H1 (cell line): ENCODE measurements at regions not wholly inside any gene's neighbourhood (a gene's known extent, or its start where the extent isn't known, plus 50 kb on each side); places are given as distances from the start of the nearest gene placed in this dataset.

Experiments used
- CTCF ChIA-PET: fragments of 300-600 bp; sonication (Branson Sonifier 250); formaldehyde crosslinking; loops from one replicate; lab custom pipeline; 2021; ENCODE audit not compliant: partially characterized antibody; lab: Charles Lee
- POLR2A ChIA-PET: fragments of 300-600 bp; sonication (Branson Sonifier 250); formaldehyde crosslinking; loops from one replicate; lab custom pipeline; 2021; ENCODE audit warnings: inconsistent platforms; ENCODE audit not compliant: partially characterized antibody; lab: Charles Lee
- DNase-seq, 2 experiments: peaks; one replicate each; pipeline versions ENCODE4 v3.0.0 to v3.0.0-alpha.2; 2010 to 2022; ENCODE audit warnings: low spot score in 2 of 2, low read depth in 1 of 2, mixed read lengths in 1 of 2
- FAIRE-seq: peaks from 2 replicates; lab custom pipeline; 2011; peaks lifted over from hg19 to GRCh38; lab: Jason Lieb, UNC
- H2AFZ ChIP-seq: 2 replicates; pipeline ENCODE4 v1.8.1; 2012; ENCODE audit warnings: low read length, inconsistent platforms
- H2AK5ac ChIP-seq: 2 replicates; pipeline ENCODE4 v1.6.1; 2013; ENCODE audit warnings: low read depth, low read length
- H2BK120ac ChIP-seq: replicated peaks from 2 replicates; pipeline ENCODE3; 2013; ENCODE audit warnings: low read depth, low read length, inconsistent platforms
- H2BK12ac ChIP-seq: 2 replicates; pipeline ENCODE4 v1.6.1; 2013; ENCODE audit warnings: low read depth, low read length
- H2BK15ac ChIP-seq: 2 replicates; pipeline ENCODE4 v1.6.1; 2013; ENCODE audit warnings: low read length
- H2BK20ac ChIP-seq: 2 replicates; pipeline ENCODE4 v1.6.1; 2013; ENCODE audit warnings: low read length
- H2BK5ac ChIP-seq: 2 replicates; pipeline ENCODE4 v1.6.1; 2013; ENCODE audit warnings: low read depth, low read length
- H3K14ac ChIP-seq: 2 replicates; pipeline ENCODE4 v1.6.1; 2013; ENCODE audit warnings: inconsistent platforms; ENCODE audit not compliant: insufficient read length
- H3K18ac ChIP-seq: 2 replicates; pipeline ENCODE4 v1.6.1; 2013; ENCODE audit warnings: low read length; ENCODE audit errors: extremely low read depth
- H3K23ac ChIP-seq: 2 replicates; pipeline ENCODE4 v1.6.1; 2013; ENCODE audit warnings: inconsistent platforms; ENCODE audit not compliant: insufficient read length
- H3K23me2 ChIP-seq: 2 replicates; pipeline ENCODE4 v1.6.1; 2013; ENCODE audit warnings: low read depth, low read length
- H3K27ac ChIP-seq: 2 replicates; pipeline ENCODE4 v1.6.1; 2011; ENCODE audit warnings: low read depth, low read length, inconsistent platforms
- H3K27me3 ChIP-seq, 4 experiments: replicated peaks in 1 of 4; 1 replicate in 1 of 4; 2 replicates in 3 of 4; pipeline versions ENCODE4 v1.6.1 to v1.8.1; 2011 to 2013; ENCODE audit warnings: low read length in 3 of 4, mild to moderate bottlenecking in 3 of 4, inconsistent platforms in 2 of 4, mixed read lengths in 2 of 4, moderate library complexity in 1 of 4; ENCODE audit not compliant: control insufficient read depth in 3 of 4, insufficient read depth in 3 of 4; ENCODE audit errors: extremely low read depth in 1 of 4
- H3K36me3 ChIP-seq, 4 experiments: 2 replicates each; pipeline versions ENCODE4 v1.6.1 to v1.8.1; 2011 to 2013; ENCODE audit warnings: mild to moderate bottlenecking in 4 of 4, low read length in 3 of 4, moderate library complexity in 2 of 4, control low read depth in 1 of 4, inconsistent platforms in 1 of 4; ENCODE audit not compliant: insufficient read depth in 4 of 4, control insufficient read depth in 2 of 4
- H3K4ac ChIP-seq: replicated peaks from 2 replicates; pipeline ENCODE3; 2013; ENCODE audit warnings: low read length, low read depth, mixed read lengths, inconsistent platforms; ENCODE audit not compliant: insufficient read length
- H3K4me1 ChIP-seq, 4 experiments: replicated peaks in 1 of 4; 1 replicate in 1 of 4; 2 replicates in 3 of 4; pipeline versions ENCODE4 v1.6.1 to v1.8.1; 2011 to 2013; ENCODE audit warnings: low read length in 3 of 4, inconsistent platforms in 2 of 4, mixed read lengths in 1 of 4; ENCODE audit not compliant: insufficient read depth in 4 of 4, control insufficient read depth in 3 of 4
- H3K4me2 ChIP-seq, 2 experiments: 2 replicates each; pipeline versions ENCODE4 v1.6.1 to v1.8.1; 2011 to 2013; ENCODE audit warnings: low read depth in 2 of 2, low read length in 2 of 2, control low read depth in 1 of 2, inconsistent platforms in 1 of 2, mild to moderate bottlenecking in 1 of 2; ENCODE audit not compliant: insufficient read depth in 1 of 2
- H3K4me3 ChIP-seq, 4 experiments: fragments of 200-600, 300-600 bp in 1 of 4; sonication (generic), shearing (Covaris generic), sonication (Bioruptor Twin) in 1 of 4; 2 replicates each; pipeline versions ENCODE4 v1.5.1 to v1.8.1; 2011 to 2016; ENCODE audit warnings: low read length in 4 of 4, low read depth in 3 of 4, control low read depth in 2 of 4, inconsistent platforms in 2 of 4, mild to moderate bottlenecking in 2 of 4, mixed read lengths in 1 of 4, moderate library complexity in 1 of 4; ENCODE audit not compliant: insufficient read depth in 2 of 4; ENCODE audit errors: extremely low read depth in 1 of 4
- H3K56ac ChIP-seq: replicated peaks from 2 replicates; pipeline ENCODE3; 2013; ENCODE audit warnings: low read depth, mild to moderate bottlenecking, mixed read lengths, low read length, inconsistent platforms; ENCODE audit not compliant: insufficient read length
- H3K79me1 ChIP-seq: 2 replicates; pipeline ENCODE4 v1.6.1; 2013; ENCODE audit warnings: low read depth, low read length, control low read depth
- H3K79me2 ChIP-seq, 2 experiments: 2 replicates each; pipeline versions ENCODE4 v1.6.1 to v1.8.1; 2012 to 2013; ENCODE audit warnings: low read length in 2 of 2, mild to moderate bottlenecking in 2 of 2, inconsistent platforms in 1 of 2; ENCODE audit not compliant: insufficient read depth in 2 of 2, control insufficient read depth in 1 of 2
- H3K9ac ChIP-seq, 4 experiments: replicated peaks in 1 of 4; 1 replicate in 1 of 4; 2 replicates in 3 of 4; pipeline versions ENCODE4 v1.6.1 to v1.8.1; 2011 to 2013; ENCODE audit warnings: low read depth in 3 of 4, low read length in 3 of 4, control low read depth in 2 of 4, mild to moderate bottlenecking in 2 of 4, moderate library complexity in 2 of 4, inconsistent platforms in 1 of 4; ENCODE audit errors: extremely low read depth in 1 of 4
- H3K9me3 ChIP-seq, 2 experiments: 2 replicates each; pipeline versions ENCODE4 v1.6.1 to v1.8.1; 2012 to 2013; ENCODE audit warnings: mild to moderate bottlenecking in 2 of 2, moderate library complexity in 2 of 2, control low read depth in 1 of 2, inconsistent platforms in 1 of 2, low read depth in 1 of 2, low read length in 1 of 2, mixed read lengths in 1 of 2; ENCODE audit not compliant: insufficient read depth in 2 of 2
- H4K20me1 ChIP-seq, 2 experiments: replicated peaks in 1 of 2; 2 replicates each; pipeline versions ENCODE3 to v1.8.1; 2011 to 2013; ENCODE audit warnings: inconsistent platforms in 2 of 2, low read length in 2 of 2, mild to moderate bottlenecking in 1 of 2; ENCODE audit not compliant: insufficient read depth in 2 of 2, control insufficient read depth in 1 of 2
- H4K5ac ChIP-seq: 2 replicates; pipeline ENCODE4 v1.6.1; 2013; ENCODE audit warnings: low read length, low read depth, mixed read lengths, inconsistent platforms; ENCODE audit not compliant: insufficient read length
- H4K8ac ChIP-seq: 2 replicates; pipeline ENCODE4 v1.8.0; 2013; ENCODE audit warnings: mild to moderate bottlenecking, moderate library complexity, low read length, inconsistent platforms; ENCODE audit not compliant: insufficient read depth; ENCODE audit errors: extremely low read depth
- H4K91ac ChIP-seq: replicated peaks from 2 replicates; pipeline ENCODE3; 2013; ENCODE audit warnings: low read length, mixed read lengths, inconsistent platforms; ENCODE audit not compliant: insufficient read length
- BACH1 ChIP-seq: IDR thresholded peaks from 2 replicates; pipeline ENCODE4 v1.6.1; 2012; ENCODE audit warnings: low read length, improper control_type of control experiment
- BRCA1 ChIP-seq: IDR thresholded peaks from 2 replicates; pipeline ENCODE4 v1.6.1; 2012; ENCODE audit warnings: low read depth, low read length, improper control_type of control experiment
- CBX5 ChIP-seq: fragments of 300-800, 300-1000 bp; sonication (generic); IDR thresholded peaks from 2 replicates; pipeline ENCODE4 v1.7.1; 2016; ENCODE audit warnings: antibody characterized with exemption, low read length, low read depth
- GTF2F1 ChIP-seq: IDR thresholded peaks from 2 replicates; pipeline ENCODE4 v1.6.1; 2012; ENCODE audit warnings: low read depth, low read length, improper control_type of control experiment, borderline replicate concordance
- KDM4A ChIP-seq: IDR thresholded peaks from one replicate; pipeline ENCODE4 v1.7.1; 2012; ENCODE audit warnings: low read depth, mild to moderate bottlenecking, moderate library complexity, low read length, inconsistent platforms; ENCODE audit not compliant: severe bottlenecking
- KDM5A ChIP-seq: fragments of 200-600 bp; IDR thresholded peaks from 2 replicates; pipeline ENCODE4 v1.7.1; 2012; ENCODE audit warnings: mild to moderate bottlenecking, low read length, inconsistent platforms, mixed read lengths
- NANOG ChIP-seq: IDR thresholded peaks from 2 replicates; pipeline ENCODE4 v1.6.1; 2011; ENCODE audit warnings: low read length, low read depth, mild to moderate bottlenecking, inconsistent platforms; ENCODE audit not compliant: insufficient read depth, poor library complexity, severe bottlenecking
- PHF8 ChIP-seq: fragments of 200-600 bp; sonication (generic); conservative IDR thresholded peaks from 2 replicates; pipeline ENCODE4 v1.7.1; 2012; ENCODE audit warnings: low read depth, mild to moderate bottlenecking, inconsistent platforms, low read length, moderate library complexity
- RAD21 ChIP-seq, 2 experiments: IDR thresholded peaks in 1 of 2; conservative IDR thresholded peaks in 1 of 2; 2 replicates each; pipeline ENCODE4 v1.6.1; 2011; ENCODE audit warnings: low read depth in 2 of 2, low read length in 2 of 2, improper control_type of control experiment in 1 of 2, inconsistent platforms in 1 of 2, mild to moderate bottlenecking in 1 of 2, moderate library complexity in 1 of 2
- RFX5 ChIP-seq: IDR thresholded peaks from 2 replicates; pipeline ENCODE4 v1.6.1; 2011; ENCODE audit warnings: low read depth, low read length, improper control_type of control experiment, borderline replicate concordance
- SP1 ChIP-seq: IDR thresholded peaks from 2 replicates; pipeline ENCODE4 v1.6.1; 2011; ENCODE audit warnings: low read depth, low read length
- SP2 ChIP-seq: IDR thresholded peaks from 2 replicates; pipeline ENCODE4 v1.6.1; 2012; ENCODE audit warnings: mild to moderate bottlenecking, low read length, inconsistent platforms
- TAF1 ChIP-seq: IDR thresholded peaks from 2 replicates; pipeline ENCODE4 v1.6.1; 2011; ENCODE audit warnings: mild to moderate bottlenecking, low read depth, low read length
- WGBS, 2 experiments: shearing (Covaris generic) in 1 of 2; methylation state at CpG; one replicate each; pipeline versions ENCODE4 v1.1.6 to v1.1.7; 2013 to 2015; ENCODE audit warnings: low lambda C conversion rate in 2 of 2, mixed read lengths in 2 of 2, inconsistent platforms in 1 of 2, low coverage in 1 of 2, missing lambda C conversion rate in 1 of 2; ENCODE audit not compliant: insufficient replicate concordance in 2 of 2, insufficient coverage in 1 of 2, insufficient read length in 1 of 2; ENCODE audit errors: extremely low coverage in 1 of 2, missing lambda C conversion rate in 1 of 2; 5-methylcytosine and 5-hydroxymethylcytosine counted together
- TF ChIP-seq, protein P1 (sequence below): IDR thresholded peaks from 2 replicates; pipeline ENCODE4 v1.6.1; 2012; ENCODE audit warnings: inconsistent platforms

DNA sequence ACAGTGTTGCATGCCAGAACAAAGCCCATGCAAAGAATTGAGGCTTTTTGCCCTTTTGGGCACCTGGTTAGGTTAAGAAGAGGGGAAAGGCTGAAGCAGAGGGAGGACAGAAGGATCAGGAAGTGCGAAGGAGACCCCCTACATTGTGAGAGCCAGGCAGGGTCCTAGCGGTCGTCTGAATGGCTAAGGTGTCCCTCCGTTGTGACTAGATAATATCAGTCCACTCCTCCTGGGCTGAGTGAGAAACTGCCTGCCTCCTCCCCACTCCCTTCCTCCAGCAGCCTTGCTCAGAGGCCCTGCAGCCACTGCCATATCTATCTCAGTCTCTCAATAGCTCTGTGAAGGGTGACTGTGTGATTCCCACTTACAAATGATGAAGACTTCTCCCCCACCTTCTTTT, 75.1 kb downstream of the WSB1 start:
- DNase-seq = no peak
- Histone ChIP-seq H2BK20ac (no peak overlapping the region), H3K4ac (no peak overlapping the region), H3K4me3 (no peak overlapping the region), H3K14ac (no peak overlapping the region), H3K4me2 (no peak overlapping the region), H3K4me1 (no peaks in the 10 kb centered on the region; a peak in 2 of 7 replicates), H4K91ac (no peak overlapping the region), H2AK5ac (no peak overlapping the region), H3K79me2 (no peaks in the 10 kb centered on the region), H3K18ac (no peak overlapping the region), H3K23me2 (no peaks in the 10 kb centered on the region), H3K79me1 (no peaks in the 10 kb centered on the region), H3K56ac (no peak overlapping the region), H2BK12ac (no peak overlapping the region), H2BK5ac (no peak overlapping the region), H2BK120ac (no peak overlapping the region), H2AFZ (no peak overlapping the region), H3K27me3 (no peaks in the 10 kb centered on the region), H4K20me1 (no peaks in the 10 kb centered on the region), H3K23ac (no peak overlapping the region), H4K5ac (no peak overlapping the region), H2BK15ac (no peak overlapping the region), H3K36me3 (no peaks in the 10 kb centered on the region), H3K9me3 (peaks cover 6 to 14% of the 10 kb centered on the region in 2 experiments; a peak in 3 of 4 replicates), H3K9ac (no peak overlapping the region), H3K27ac (no peak overlapping the region), H4K8ac (no peak overlapping the region)
- ChIA-PET POLR2A (interaction anchor here (3.2 kb wide), 1 partner anchor 11 kb away, joined by 9 read pairs; no protein-coding TSS in a partner anchor), CTCF (interaction anchor here (0.5 to 1.5 kb wide), 4 partner anchors 20 to 233 kb away, joined by 3 to 5 read pairs (median 4); no protein-coding TSS in a partner anchor)
- FAIRE-seq = no peak
- WGBS, 2 experiments = 83% methylated on average over 4 of the region's 4 CpGs; no CpG with 5 or more reads in 1 of the 2 experiments
- TF ChIP-seq BRCA1 (no peak), SP1 (no peak), PHF8 (no peak), RFX5 (no peak), GTF2F1 (no peak), SP2 (no peak), TAF1 (no peak), RAD21 (IDR thresholded peaks at IDR 0.05 in 1 of 2, conservative IDR thresholded peaks at IDR 0.05 in 1 of 2; ENCODE audit: low read depth in 2 of 2, low read length in 2 of 2) (no peak), KDM4A (no peak), CBX5 (no peak), NANOG (no peak), BACH1 (no peak), KDM5A (no peak)
- TF ChIP-seq, protein P1, sequence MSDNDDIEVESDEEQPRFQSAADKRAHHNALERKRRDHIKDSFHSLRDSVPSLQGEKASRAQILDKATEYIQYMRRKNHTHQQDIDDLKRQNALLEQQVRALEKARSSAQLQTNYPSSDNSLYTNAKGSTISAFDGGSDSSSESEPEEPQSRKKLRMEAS = no peak
